Esophagus squamous epithelium (tissue), 4 donors: ENCODE measurements at regions not wholly inside any gene's neighbourhood (a gene's known extent, or its start where the extent isn't known, plus 50 kb on each side); places are given as distances from the start of the nearest gene placed in this dataset.

ENCODE experiments used
- POLR2A ChIP-seq, 4 donors: fragments of 450-650 bp; IDR thresholded peaks; one replicate each; pipeline ENCODE4 v1.6.1; 2017; ENCODE audit warnings: antibody characterized with exemption in 4 of 4, mild to moderate bottlenecking in 4 of 4, moderate library complexity in 3 of 4
- TF ChIP-seq, protein P1 (sequence below), 6 experiments: fragments of 450-650 bp in 4 of 6; fragments of 200-600 bp in 2 of 6; sonication (generic) in 2 of 6; IDR thresholded peaks; one replicate each; pipeline ENCODE4 v1.5.1; 2016 to 2019; ENCODE audit warnings: antibody characterized with exemption in 6 of 6, mild to moderate bottlenecking in 4 of 6, moderate library complexity in 4 of 6

GRCh38 chr5:57569601-57570000 lies 87.0 kb upstream of the ACTBL2 start:
- TF ChIP-seq, protein P1, sequence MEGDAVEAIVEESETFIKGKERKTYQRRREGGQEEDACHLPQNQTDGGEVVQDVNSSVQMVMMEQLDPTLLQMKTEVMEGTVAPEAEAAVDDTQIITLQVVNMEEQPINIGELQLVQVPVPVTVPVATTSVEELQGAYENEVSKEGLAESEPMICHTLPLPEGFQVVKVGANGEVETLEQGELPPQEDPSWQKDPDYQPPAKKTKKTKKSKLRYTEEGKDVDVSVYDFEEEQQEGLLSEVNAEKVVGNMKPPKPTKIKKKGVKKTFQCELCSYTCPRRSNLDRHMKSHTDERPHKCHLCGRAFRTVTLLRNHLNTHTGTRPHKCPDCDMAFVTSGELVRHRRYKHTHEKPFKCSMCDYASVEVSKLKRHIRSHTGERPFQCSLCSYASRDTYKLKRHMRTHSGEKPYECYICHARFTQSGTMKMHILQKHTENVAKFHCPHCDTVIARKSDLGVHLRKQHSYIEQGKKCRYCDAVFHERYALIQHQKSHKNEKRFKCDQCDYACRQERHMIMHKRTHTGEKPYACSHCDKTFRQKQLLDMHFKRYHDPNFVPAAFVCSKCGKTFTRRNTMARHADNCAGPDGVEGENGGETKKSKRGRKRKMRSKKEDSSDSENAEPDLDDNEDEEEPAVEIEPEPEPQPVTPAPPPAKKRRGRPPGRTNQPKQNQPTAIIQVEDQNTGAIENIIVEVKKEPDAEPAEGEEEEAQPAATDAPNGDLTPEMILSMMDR (IDR thresholded peaks at IDR 0.05), result no peak
- TF ChIP-seq POLR2A (IDR thresholded peaks at IDR 0.05), result no peak
